NAMALWA (cell line): ENCODE measurements at regions not wholly inside any gene's neighbourhood (a gene's known extent, or its start where the extent isn't known, plus 50 kb on each side); places are given as distances from the start of the nearest gene placed in this dataset.

ENCODE experiments used
- DNase-seq: peaks from one replicate; pipeline ENCODE4 v3.0.0-alpha.2; 2015; ENCODE audit warnings: low spot score

- DNase-seq, result no peak
Measured at GRCh38 chr9:28209130-28209529, 635.8 kb upstream of the C9orf72 start.

GRCh38 chr9:28212979-28213378 lies 639.7 kb upstream of the C9orf72 start:
- no peak for DNase-seq

GRCh38 chr9:28215536-28216299 lies 642.4 kb upstream of the C9orf72 start:
- DNase-seq, result no peak

GRCh38 chr9:28232686-28233085 lies 659.4 kb upstream of the C9orf72 start:
- DNase-seq, result no peak

- DNase-seq, result no peak
Measured at GRCh38 chr9:28234133-28234893, 661.0 kb upstream of the C9orf72 start.

- no peak for DNase-seq
Measured at GRCh38 chr9:28234894-28235277, 661.6 kb upstream of the C9orf72 start.

GRCh38 chr9:28249424-28249823 lies 676.1 kb upstream of the C9orf72 start:
- DNase-seq, result no peak

GRCh38 chr9:28255174-28255573 lies 681.9 kb upstream of the C9orf72 start:
- DNase-seq, result no peak

GRCh38 chr9:28260330-28260729 lies 687.0 kb upstream of the C9orf72 start:
- DNase-seq, result no peak

GRCh38 chr9:28264368-28264767 lies 691.1 kb upstream of the C9orf72 start:
- no peak for DNase-seq

GRCh38 chr9:28267351-28267750 lies 694.1 kb upstream of the C9orf72 start:
- DNase-seq, result no peak

- DNase-seq, result no peak
Measured at GRCh38 chr9:28270156-28270555, 696.9 kb upstream of the C9orf72 start.

GRCh38 chr9:28272127-28272526 lies 698.8 kb upstream of the C9orf72 start:
- DNase-seq, result no peak

GRCh38 chr9:28287455-28287854 lies 714.2 kb upstream of the C9orf72 start:
- DNase-seq, result no peak

GRCh38 chr9:28289746-28290145 lies 716.5 kb upstream of the C9orf72 start:
- DNase-seq, result no peak

GRCh38 chr9:28293369-28294090 lies 720.2 kb upstream of the C9orf72 start:
- no peak for DNase-seq

GRCh38 chr9:28301281-28301680 lies 728.0 kb upstream of the C9orf72 start:
- no peak for DNase-seq

- DNase-seq, result no peak
Measured at GRCh38 chr9:28317745-28318144, 744.5 kb upstream of the C9orf72 start.

GRCh38 chr9:28318515-28318914 lies 745.2 kb upstream of the C9orf72 start:
- DNase-seq, result no peak

- no peak for DNase-seq
Measured at GRCh38 chr9:28319981-28320380, 746.7 kb upstream of the C9orf72 start.

- no peak for DNase-seq
Measured at GRCh38 chr9:28320616-28321015, 747.3 kb upstream of the C9orf72 start.

- DNase-seq, result no peak
Measured at GRCh38 chr9:28329323-28329722, 756.0 kb upstream of the C9orf72 start.

GRCh38 chr9:28332648-28333047 lies 759.4 kb upstream of the C9orf72 start:
- no peak for DNase-seq
